GM18511 (cell line): ENCODE measurements at regions not wholly inside any gene's neighbourhood (a gene's known extent, or its start where the extent isn't known, plus 50 kb on each side); places are given as distances from the start of the nearest gene placed in this dataset.

ENCODE experiments used
- ATAC-seq: cut with Tn5 transposase; IDR thresholded peaks from one replicate; pipeline ENCODE4 v1.9.1; 2021; ENCODE audit warnings: mild to moderate bottlenecking, moderate library complexity; ENCODE audit not compliant: unreplicated experiment

DNA sequence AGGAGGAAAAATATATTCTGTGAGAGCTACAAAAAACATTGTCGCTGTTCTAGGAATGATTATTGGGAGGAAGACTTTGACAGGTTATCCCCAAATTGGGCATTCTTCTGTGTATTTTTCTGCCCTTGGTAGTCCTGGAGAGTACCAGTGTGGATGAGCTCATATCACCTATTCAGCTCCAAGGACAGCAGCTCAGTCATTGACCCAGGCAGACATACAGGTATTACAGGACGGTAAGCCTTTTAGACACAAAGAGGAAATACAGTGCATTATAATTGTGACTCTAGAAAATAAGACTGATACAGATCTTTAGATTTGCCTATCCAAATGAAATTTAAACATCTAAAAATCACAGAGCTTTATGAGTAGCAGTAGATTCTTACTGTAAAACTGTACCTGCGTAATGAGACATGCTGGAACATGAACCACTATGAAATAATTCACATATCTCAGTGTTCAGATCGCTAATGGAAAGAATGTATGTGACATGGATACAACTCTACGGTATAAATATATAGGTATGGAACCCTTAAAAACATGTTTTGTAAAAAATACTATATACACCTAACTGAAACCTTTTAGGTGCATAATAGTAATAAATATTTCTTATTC is 56.0 kb downstream of the PLK2 start:
- no peak for ATAC-seq

DNA sequence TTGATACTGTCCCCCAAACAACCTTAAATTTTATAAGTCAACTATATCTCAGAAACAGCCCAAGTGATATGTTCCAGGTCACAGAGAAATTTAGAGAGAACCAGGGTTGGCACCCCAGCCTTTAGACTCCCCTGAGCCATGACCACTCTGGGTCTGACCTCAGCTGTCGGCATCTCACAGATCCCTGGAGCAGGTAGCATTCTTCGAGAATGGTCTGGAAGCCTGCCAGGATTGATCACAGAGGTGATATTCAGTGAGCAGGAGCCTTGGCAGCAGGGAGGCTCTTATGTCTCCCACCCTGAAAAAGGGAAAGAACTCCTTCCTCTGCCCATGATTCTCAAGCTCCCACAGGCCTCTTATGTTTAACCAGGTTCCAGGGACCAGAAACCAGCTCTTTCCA is 58.2 kb downstream of the PLK2 start:
- no peak for ATAC-seq

DNA sequence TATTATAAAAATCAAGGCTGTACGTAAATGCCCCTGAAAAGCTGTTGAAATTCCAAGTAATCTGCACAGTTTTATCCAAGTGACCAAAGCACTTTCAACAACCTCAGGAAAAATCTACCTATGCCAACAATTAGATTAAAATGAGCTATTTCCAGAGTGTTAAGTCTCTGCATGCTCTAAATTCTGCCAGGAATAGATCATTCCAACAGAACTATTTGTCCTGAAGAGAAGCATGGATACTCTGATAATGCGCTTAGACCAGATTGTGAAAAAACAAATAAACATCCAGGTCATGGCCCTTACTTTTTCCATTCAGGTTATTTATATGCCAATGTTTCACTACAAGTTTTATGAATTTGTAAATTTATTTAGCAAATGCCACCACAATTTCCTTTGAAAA is 59.1 kb downstream of the PLK2 start:
- ATAC-seq = no peak

DNA sequence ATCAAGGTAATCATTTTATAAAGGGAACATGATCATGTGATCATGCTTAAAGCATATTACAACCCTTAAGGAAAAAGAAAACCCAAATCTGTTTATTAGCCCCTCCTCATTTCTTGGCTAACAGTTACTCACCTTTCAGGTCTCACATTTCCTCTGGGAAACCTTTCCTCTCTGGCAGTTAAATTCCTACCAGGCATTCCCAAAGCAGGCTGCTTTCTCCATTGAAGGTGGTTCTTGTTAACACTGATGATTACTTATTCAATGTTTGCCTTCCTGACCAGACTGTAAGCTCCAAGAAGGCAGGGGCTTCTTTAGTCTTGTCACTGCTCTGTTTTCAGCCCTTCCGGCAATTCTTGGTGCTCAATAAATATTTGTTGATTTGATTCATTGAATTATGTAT is 59.9 kb downstream of the PLK2 start:
- ATAC-seq = no peak

DNA sequence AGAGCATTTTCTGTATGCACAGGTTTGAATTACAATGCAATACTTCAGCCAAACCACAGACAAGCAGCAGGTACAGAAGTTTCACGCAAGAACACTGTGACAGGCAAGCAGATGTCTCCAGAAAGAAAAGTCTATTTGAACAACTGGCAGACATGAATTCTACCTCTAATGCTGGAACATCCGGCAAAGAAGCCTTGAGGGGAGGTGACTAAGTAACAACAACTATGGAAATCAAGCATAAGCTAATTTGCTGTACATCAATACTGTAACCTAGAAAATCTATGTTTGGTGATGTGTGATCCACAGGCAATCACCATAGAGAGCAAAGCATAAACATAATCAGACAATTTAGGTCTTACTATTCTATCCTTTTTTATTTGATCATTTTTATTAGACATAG is 65.5 kb downstream of the PLK2 start:
- ATAC-seq = no peak

DNA sequence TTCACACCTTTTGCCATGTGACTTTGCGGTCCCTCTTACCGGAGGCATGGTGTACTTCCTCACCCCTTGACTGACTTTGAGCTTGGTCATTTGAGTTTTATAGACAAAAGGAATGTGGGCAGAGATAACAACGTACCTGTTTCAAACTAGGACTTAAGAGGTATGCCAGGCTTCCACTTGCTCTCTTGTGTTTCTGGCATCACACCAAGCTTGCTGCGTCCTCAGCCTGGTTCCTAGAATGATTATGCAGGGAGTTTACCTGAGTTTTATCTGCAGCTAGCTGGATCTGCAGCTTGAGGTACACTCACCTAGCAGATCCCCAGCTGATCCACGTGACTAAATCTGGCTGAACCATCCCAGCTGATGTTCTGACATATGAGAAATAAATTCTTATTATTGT is 66.2 kb downstream of the PLK2 start:
- no peak for ATAC-seq

DNA sequence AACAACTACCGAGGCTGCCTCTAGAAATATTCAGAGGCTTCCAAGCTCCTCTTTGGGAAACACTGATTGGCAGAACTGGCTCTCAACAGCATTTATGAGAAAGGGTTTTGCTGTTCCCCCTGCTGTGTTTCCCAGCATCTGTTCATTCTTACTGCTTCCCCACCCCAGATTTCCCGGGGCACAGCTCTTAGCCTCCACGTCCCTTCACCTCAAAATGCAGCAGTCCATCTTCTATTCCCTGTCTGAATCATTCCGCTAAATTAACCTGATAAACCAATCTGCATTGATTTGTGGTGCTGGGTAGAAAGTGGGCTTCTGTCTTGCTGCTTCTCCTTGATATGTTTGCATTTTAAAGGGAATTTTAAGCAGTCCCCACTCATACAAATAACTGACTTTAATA is 67.4 kb downstream of the PLK2 start:
- ATAC-seq = no peak

DNA sequence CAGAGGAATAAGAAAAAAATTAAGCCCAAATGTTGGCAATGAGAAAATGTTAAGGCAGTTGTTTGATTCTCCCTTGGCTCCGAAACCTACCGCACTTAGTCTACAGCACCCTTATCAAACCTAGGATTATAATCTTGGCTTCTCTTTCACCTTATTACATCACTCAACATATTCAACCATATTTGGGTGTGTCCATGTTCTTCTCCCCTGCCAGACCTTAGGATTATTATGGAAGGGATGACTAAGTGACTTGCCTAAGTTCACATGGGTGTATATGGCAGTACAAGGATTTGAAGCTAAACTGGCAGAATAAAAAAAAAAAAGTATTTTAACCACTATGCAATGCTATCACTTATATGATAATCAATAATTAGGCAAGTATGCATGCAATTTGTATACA is 76.4 kb downstream of the PLK2 start:
- ATAC-seq = no peak

DNA sequence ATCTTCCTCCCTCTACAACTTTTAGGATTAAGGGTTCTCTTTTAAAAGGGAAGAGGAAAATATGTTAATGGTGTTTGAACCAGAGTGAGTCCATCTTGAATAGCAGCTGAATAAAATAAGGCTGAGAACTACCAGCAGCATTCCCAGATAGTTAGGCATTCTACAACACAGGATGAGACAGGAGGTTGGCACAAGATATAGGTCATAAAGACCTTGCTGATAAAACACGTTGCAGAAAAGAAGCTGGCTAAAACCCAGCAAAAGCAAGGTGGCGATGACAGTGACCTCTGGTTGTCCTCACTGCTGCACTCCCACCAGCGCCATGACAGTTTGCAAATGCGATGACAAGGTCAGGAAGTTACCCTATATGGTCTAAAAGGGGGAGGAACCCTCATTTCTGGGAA is 77.8 kb downstream of the PLK2 start:
- no peak for ATAC-seq

DNA sequence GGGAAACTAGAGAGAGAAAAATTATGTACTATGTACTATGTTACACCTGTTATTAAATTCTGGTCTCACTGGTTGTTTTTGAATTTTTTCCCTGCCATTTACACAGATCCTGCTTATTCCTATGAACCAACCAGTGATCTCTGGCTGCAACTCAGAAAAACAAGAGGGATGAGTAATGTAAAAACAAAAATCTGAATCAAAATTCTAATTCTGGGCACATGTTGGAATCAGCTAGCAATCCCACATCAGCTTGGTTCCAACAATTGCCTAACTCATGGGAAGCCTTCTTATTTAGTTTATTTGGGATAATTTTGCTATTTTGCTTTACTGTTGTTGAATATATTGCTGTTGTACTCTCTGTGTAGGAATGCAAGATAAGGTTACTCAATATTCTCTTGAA is 78.3 kb downstream of the PLK2 start:
- no peak for ATAC-seq

DNA sequence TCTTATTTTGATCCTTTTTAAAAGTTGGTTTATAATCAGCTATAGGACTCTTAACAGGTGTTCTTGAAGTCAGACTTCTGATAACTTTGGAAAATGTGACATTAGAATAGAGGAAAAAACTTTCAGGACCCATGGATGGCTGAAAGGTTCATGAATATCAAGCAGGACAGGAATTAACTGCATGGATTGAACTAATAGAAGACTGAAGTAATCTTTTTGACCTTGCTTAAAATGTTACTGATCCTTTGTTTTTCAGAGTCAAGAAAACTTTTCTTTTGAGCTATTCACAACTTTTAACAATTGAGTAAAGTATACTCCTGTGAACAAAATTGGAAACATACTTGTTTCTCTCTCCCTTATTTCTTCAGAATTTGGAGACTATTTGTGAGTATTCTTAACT is 79.2 kb downstream of the PLK2 start:
- no peak for ATAC-seq

DNA sequence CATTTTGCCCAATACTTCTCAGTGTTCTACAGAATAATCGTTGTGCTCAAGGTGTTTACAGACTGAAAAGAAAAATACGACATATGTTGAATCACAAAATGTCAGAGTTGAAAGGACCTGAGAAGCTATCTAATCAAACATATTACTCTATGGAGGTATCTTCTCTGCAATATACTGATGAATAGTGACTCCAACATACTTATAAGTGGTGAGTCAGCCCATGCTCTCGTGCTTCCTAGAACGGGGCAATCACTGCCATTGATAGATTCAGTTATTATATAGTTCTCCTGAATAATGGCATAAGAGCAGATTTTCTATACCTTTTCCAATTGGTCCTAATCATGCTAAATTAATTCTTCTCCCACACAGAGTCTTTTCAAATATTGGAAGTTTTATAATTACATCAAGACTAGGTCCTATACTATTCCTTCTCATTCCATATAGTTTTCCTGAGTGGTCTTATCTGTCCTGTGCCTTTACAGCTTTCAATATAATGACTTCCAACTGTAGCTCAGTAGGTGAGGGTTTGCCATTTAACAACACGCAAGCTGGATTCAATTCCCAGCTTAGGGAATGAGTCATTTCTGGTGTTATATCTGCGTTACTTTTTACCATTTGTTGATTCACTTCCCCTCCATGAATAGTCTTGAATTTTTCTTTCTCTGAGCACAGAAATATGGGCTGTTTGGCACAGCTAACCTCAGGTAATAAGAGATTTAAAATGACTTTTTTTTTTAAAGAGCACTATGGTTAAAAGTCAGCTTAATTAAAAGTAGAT is 81.1 kb downstream of the PLK2 start:
- no peak for ATAC-seq

DNA sequence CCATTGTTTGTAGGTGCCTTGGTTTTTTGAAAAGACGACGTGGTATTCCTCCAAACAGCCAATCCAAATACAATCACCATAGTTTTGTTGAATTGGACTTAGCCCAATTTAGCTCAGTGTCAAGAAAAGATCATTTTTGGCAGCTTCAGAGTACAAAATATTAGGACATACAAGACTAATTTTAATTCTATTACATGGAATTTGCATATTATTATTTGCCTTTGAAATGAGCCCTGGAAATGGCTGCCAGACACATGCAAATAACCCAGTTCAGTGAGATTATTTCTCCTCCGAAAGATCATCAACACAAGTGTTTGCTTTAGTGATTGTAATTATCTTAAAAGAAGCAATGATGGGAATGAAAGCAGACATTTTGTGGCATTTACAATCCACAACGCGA is 89.3 kb downstream of the PLK2 start:
- no peak for ATAC-seq

DNA sequence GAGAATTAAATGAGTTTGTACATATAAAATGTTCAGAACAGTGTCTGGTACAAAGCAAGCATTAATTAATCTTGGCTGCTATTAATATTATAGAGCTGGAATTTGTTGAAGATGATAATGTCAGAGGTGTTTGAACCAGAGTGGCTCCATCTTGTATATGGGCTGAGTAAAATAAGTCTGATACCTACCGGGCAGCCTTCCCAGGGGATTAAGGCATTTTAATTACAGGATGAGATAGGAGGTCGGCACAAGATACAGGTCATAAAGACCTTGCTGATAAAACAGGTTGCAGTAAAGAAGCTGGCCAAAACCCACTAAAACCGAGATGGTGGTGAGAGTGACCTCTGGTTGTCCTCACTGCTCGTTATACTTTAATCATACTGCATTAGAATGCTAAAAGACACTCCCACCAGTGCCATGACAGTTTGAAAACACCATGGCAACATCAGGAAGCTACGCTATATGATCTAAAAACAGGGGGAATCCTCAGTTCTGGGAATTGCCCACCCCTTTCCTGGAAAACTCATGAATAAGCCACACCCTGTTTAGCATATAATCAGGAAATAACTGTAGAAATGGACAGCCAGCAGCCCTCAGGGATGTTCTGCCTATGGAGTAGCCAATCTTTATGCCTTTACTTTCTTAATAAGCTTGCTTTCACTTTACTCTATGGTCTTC is 90.2 kb downstream of the PLK2 start:
- ATAC-seq = no peak

DNA sequence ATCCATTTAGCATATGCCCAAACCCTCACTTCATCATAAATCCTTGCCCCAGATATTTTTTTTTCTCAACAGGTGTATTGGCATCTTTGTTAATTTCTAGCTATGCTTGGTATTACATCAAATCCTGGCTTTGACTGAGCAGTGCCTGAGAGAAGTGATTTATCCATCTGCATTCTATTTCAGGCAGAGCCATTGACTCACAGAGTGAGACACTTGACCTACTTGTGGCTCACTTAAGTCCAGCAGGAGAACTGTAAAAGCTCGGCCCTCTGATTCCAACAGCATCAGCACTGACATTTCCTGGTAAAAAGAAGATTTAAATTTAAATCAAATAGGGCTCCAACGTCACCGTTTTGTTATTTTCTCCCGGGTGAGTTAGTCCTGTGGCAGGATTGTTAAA is 93.4 kb downstream of the PLK2 start:
- no peak for ATAC-seq

DNA sequence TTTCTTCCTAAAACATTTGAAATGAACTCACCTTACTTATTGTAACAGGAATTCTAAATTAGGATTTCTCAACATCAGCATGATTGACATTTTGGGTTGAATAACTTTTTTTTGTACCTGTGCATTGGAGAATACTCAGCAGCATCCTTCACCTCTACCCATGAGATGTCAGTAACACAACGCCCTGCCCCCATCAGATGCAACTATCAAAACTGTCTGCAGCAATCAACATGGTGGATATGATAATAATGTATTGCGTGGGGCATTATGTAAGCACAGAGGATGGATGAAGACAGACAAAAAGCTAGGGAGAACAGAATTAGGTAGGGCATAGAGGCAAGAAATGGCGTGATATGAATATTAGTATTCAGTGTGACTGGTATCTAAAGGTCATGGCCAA is 94.1 kb downstream of the PLK2 start:
- no peak for ATAC-seq

DNA sequence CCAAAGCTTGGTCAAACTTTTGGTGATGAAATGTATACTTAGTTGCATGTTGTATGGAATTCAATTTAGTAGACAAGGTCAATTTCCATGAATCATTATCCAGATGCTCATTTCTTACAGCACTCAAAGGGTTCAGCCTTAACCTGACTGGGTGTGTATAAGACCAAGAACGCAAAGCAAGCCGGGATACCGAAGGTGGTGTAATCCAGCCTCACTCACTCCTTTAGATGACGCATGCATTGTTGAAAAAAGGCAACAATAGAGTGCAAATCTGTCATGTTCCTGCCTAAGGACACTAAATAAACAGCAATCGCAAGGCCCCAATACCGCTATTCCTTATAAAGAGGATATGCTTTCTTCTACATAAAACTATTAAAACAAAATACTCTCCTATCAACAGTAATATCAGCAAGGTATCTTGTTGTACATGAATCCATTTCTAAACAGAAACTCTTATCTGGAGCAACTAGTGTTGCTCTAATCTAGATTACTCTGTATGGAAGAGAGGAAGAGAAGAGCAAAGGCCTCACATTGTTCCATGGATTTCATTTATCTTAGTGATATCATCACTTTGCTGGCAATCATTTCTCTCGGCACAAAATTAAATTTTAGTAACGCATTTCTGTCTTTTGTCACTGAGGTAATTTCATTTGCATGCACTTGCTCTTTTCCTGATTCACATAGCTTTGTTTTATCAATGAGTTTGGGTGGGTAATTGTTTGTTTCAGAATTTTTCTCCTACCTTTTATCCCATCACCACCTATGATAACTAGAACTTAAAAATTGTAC is 96.2 kb downstream of the PLK2 start:
- ATAC-seq = no peak

DNA sequence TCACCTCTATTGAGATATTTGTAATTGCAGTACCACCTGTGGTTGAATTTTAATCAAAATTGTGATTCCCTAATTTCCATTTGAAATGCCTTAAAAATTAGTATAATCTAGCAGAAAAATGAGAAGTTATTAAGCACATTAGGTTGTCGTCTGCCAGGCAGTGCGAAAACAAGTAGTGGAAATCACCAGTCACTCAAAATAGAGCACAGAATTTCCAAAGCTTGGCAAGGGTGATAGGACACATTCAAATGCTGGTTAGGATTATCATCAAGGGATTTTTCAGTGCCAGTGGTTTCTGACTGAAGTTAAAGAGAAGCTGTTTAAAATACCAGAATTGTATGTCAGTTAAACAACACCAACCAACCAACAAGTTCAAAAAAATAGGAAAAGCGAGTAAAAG is 97.8 kb downstream of the PLK2 start:
- no peak for ATAC-seq

DNA sequence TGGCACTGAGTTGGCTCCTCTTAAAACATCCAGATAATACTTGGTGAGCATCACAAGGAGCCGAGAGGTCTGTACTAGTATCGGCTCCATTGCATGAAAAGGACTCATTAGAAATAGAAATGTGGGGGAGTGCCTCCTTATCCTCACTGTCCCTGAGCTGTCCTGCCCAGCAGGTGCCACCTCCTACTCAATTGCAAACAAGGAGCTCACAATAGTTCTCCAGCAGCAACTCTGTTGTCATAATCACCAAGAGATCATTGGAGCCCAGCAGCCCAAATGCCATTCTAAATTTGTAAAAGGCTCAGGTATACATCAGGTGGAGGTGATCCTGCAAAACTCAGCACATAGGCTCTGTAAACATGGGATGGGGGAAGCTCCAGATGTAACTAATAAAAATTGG is 99.1 kb downstream of the PLK2 start:
- no peak for ATAC-seq

DNA sequence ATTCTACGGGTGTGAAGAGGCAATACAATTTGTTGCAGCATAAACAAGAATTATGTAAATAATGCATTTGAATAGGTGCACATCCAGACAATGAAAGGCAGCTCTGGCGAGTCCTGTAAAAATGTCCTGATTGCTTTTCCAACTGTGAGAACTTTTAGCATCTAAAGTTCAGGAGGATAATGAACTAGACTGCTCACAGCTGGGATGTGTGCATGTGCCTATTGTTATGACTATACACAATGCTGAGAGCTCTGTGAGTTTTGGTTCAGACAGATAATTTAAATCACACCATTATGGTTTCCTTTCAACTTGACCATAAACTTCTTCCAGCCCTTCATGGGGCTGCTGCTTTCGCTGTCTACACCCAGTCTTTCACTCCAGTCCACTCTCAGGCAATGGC is 99.9 kb downstream of the PLK2 start:
- no peak for ATAC-seq

DNA sequence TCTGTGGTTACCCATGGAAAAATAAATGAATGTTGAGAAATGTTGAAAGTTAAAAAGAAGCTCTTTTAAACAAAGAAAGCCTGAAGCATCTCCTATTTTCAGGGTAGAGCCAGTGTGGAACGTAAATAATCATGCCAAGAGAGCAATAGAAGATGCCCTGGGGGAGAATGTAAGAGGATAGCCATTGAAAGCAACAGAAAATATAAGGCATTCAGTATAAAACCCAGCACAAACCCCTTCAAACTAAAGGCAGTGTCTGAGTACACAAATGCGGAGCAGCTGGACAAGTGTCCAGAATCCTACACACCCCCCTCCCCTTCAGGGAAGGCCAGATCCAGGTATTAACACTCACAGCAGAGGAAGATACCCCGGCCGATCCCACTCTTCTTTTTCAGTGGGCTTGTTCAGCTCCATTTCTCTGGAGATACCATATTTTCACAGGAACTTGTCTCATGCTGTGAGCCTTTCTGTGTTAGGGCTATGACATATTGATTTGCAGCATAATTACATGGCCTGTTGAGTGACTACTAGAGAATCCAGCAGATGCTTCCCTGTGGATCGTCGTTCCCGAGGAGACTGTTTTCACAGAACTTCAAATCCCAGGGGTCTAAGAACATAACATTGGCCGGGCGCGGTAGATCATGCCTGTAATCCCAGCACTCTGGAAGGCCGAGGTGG is 101.2 kb downstream of the PLK2 start:
- ATAC-seq = no peak
